ENCODE measurements at regions not wholly inside any gene's neighbourhood (a gene's known extent, or its start where the extent isn't known, plus 50 kb on each side); places are given as distances from the start of the nearest gene placed in this dataset.

DNA sequence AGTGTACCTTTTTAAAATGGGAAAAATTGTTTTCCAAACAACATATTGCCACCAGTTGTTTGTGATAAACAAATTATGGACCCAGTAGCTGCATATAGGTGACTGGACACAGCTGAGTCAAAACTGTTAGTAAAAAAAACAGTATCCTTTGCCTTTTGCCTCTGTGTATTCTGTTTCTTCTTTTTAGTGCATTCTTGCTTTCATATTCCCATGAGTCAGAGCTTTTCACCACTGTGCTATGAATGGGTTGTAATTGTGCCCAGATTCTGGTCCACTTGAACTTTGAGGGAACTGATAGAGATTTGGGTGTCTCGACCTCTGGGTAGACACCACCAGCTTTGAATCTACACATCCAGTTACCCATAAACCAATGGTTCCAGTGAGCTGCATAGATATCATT is 1441.9 kb upstream of the ZEB2 start:
- no peak for DNase-seq (ENCODE audit: insufficient read length, low spot score)
- no peak for FAIRE-seq

DNA sequence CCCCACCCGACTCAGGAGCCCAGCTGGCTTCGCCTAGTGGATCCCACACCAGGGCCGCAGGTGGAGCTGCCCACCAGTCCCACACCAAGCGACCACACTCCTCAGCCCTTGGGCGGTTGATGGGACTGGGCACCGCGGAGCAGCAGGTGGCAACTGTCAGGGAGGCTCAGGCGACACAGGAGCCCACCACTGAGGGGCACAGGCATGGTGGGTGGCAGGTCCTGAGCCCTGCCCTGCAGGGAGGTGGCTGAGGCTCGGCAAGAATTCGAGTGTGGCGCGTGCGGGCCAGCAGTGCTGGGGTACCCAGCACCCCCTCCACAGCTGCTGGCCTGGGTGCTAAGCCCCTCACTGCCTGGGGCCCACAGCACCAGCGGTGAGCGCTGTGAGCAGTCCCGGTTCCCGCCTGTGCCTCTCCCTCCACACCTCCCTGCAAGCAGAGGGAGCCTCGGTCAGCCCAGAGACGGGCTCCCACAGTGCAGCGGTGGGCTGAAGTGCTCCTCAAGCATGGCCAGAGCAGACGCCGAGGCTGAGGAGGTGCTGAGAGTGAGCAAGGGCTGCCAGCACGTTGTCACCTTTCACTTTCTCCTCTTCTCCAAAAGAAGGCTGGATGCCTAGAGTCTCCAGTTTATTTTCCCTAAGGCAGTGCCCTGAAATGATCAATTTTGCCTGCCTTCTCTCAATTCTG is 1440.7 kb upstream of the ZEB2 start:
- DNase-seq (ENCODE audit: insufficient read length, low spot score) = no peak
- FAIRE-seq = no peak

GRCh38 chr2:145958611-145959010 is 1438.7 kb upstream of the ZEB2 start:
- FAIRE-seq (no peak), DNase-seq (ENCODE audit: insufficient read length, low spot score) (no peak)

- FAIRE-seq (no peak), DNase-seq (ENCODE audit: insufficient read length, low spot score) (no peak)
Measured at GRCh38 chr2:145957929-145958328, 1438.0 kb upstream of the ZEB2 start.

DNA sequence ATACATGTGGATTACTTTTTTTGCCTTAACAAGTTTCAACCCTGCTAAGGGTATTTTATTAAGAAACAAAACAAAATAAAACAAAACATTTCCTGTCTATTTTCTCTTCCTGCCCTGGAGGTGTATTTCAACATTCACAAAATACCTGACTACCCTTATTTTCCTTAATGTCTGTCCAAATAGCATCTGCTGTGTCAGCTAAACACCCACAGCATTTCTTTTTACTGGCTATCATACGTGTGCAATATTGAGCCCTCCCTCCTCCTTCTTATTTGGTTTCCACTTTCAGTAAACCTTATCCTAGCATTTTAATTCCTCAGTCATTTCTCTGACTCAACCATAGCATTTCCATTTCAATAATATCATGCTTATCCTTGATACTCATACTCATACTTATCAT is 1420.0 kb upstream of the ZEB2 start:
- FAIRE-seq (no peak), DNase-seq (ENCODE audit: insufficient read length, low spot score) (no peak)

GRCh38 chr2:145935016-145935415 is 1415.1 kb upstream of the ZEB2 start:
- DNase-seq (ENCODE audit: insufficient read length, low spot score) = no peak
- FAIRE-seq = no peak

- FAIRE-seq (no peak), DNase-seq (ENCODE audit: insufficient read length, low spot score) (no peak)
Measured at GRCh38 chr2:145931781-145932395, 1412.0 kb upstream of the ZEB2 start.

DNA sequence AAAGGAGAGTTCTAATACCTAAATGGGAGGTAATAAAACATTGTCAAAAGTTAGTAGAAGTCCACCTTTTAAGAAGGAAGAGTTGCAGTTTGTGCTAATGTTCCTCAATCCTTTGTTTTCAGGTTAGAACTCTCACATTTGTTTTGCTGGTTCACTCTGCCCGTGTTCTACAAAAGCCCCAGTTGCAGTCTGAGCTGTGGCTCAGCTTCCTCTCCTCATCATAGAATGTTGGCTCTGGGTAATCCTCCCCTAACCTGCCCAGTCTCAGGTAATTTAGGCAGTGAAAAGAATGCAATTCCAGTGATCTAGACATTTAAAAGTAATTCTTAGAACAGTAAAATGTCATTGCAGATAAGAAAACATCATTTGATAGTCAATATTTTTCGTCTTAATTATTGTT is 1410.4 kb upstream of the ZEB2 start:
- DNase-seq (ENCODE audit: insufficient read length, low spot score) (no peak), FAIRE-seq (no peak)

GRCh38 chr2:145927131-145927950 is 1407.4 kb upstream of the ZEB2 start:
- DNase-seq (ENCODE audit: insufficient read length, low spot score) = no peak
- FAIRE-seq = no peak

DNA sequence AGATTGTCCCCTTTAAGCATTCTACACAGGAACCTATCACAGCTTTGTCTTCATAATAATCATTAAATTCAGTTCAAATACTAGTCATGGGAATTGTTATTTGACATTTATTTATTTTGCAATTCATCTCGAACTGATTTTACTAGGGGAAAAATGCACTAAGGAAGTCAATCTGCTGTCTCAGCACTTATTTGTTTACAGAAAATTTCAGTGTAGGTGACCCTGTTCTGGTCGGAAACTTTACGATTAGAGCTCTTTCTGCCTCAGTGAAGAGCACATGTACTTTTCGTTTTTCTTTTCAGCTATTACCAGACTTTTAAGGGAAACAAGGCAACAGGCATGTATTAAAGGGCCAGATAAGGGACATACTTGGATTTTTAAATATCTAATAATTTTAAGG is 1405.7 kb upstream of the ZEB2 start:
- FAIRE-seq (no peak), DNase-seq (ENCODE audit: insufficient read length, low spot score) (no peak)

DNA sequence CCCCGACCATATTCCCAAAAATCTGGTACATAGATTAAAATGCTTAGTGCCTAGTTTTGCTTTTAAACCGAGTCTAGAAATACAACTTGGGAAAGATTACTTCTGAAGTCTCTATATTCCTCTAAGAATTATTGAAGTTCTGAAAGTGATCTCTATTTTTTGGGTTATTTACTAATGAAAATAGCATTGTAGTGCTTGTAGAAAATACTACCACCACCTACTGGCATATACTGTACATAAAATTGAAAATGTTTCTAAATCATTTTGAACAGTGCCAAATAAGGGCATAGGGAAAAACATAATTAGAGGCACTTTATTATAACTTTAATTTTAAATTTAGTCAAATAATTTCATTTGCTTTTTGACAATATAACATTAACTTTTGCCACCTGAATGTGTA is 1399.6 kb upstream of the ZEB2 start:
- FAIRE-seq (no peak), DNase-seq (ENCODE audit: insufficient read length, low spot score) (no peak)

GRCh38 chr2:145918951-145919350 is 1399.0 kb upstream of the ZEB2 start:
- no peak for FAIRE-seq
- DNase-seq (ENCODE audit: insufficient read length, low spot score) = no peak

- no peak for FAIRE-seq
Measured at GRCh38 chr2:145916799-145917198, 1396.9 kb upstream of the ZEB2 start.

DNA sequence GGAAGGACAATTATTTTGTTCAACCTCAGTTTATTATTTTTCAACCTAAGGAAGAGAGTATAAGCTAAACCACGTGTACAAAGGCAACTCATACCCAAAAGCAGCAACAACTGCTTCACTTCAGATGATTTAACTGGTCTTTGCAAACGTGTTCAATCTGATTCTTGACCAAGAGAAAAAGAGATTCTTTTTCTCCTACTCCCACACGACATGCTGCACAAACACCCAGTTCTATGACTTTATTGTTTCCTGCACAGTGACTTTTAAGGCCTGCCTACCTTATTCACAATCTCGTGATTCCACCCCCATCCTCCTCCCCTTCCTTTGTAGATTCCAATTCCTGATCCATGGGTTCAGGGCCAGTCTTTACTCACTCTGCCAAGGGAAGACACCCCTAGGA is 1394.8 kb upstream of the ZEB2 start:
- FAIRE-seq = no peak
- DNase-seq (ENCODE audit: insufficient read length, low spot score) = no peak

More at GRCh38 chr2:145916799-145917198, 1396.9 kb upstream of the ZEB2 start:
- DNase-seq (ENCODE audit: insufficient read length, low spot score) = no peak

DNA sequence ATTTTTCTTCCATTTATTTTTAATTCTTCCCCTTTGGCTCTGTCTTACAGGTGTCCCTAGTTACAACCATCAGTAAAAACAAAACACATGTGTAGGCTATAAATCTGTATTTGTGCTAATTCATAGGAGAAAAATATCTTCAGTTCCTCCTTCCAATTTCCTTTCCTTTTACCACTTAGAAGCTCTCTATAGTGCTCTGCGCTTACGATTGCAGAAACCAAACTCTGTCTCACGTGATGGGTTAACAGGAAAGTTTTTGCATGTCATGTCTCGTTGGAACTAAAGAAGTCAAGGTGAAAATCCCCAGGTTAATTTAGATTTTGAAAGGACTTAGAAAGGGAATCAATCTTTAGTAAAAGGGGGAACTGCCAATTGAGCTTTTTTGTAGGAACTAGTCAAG is 1390.5 kb upstream of the ZEB2 start:
- FAIRE-seq = no peak
- DNase-seq (ENCODE audit: insufficient read length, low spot score) = no peak

GRCh38 chr2:145909766-145910165 is 1389.8 kb upstream of the ZEB2 start:
- no peak for DNase-seq (ENCODE audit: insufficient read length, low spot score)
- FAIRE-seq = no peak

DNA sequence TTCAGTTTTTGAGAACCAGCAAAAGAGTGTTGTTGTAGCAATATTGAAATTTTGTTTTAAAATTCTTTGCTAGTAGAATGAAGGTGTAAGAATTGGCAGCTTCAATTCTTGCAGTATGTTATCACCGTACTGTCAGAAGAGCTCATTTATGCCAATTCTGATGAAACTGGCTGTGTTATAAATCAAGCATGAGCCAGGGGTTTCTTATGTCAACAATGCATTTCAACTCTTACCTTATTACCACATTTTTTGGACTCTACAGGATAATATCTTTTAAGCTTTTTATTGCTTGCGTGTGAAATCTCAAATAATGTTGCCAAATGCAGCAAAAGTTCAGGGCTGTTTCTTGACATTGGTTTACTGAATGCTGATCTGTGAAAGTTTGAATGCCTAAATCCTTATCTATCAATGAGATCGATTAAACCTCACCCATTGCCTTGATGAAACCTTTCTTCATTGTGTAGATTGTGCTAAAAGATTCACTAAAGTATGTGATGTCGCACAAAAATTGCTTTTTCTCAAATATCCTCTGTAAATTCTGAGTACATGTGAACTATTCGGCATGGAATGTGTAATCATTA is 1389.3 kb upstream of the ZEB2 start:
- no peak for FAIRE-seq

GRCh38 chr2:145906354-145906753 is 1386.4 kb upstream of the ZEB2 start:
- DNase-seq (ENCODE audit: insufficient read length, low spot score) (no peak), FAIRE-seq (no peak)

More for the DNA sequence above, 1389.3 kb upstream of the ZEB2 start:
- DNase-seq (ENCODE audit: insufficient read length, low spot score) = no peak

DNA sequence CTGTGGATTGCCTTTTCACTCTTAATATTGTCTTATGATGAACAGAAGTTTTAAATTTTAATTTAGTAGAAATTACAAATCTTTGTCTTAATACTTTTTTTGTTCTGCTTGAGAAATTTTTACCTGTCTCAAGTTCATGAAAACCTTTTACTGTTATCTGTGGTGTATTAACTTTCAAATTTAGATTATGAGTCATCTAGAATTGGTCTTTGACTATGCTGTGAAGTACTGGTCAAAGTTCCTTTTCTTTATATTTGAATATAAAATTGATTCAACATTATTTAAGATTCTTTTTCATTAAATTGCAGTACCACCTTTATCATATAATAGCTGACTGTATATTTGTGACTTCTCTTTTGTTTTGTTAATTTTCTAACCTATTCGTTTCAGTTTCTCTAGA is 1385.5 kb upstream of the ZEB2 start:
- no peak for FAIRE-seq
- no peak for DNase-seq (ENCODE audit: insufficient read length, low spot score)

DNA sequence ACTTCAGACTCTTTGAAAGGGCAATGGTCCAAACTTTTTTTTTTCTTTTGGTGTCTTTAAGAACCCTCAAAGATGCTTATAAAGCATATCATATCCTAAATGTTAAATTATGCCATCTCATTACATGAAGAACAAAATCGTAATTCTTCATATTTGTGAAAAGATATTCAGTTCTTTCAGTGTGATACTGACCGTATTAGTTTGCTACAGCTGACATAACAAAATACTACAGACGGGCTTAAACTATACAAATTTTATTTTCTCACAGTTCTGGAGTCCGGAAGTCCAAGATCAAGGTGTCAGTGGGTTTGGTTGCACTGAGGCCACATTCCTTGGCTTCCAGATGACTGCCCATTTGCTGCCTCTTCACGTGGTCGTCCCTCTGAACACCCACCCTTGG is 1377.2 kb upstream of the ZEB2 start:
- no peak for FAIRE-seq
- DNase-seq (ENCODE audit: insufficient read length, low spot score) = no peak

DNA sequence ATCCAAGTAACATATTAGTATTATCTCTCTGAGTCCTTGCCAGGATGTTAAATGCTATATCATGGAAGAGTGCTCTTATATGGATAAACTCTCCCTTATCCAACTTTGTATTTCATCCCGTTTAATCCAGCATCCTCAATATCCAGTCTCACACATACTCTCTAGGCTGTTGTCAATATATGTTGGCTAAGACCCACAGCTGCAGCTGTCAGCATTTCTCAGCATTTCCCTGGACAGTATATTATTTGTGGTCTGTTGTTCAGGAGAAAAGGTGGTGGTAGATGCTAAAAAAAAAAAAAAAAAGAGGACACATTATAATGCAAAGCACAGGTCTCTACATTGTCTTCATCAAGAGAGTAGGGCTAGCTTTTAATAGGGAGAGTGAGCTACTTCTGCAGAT is 1368.0 kb upstream of the ZEB2 start:
- DNase-seq (ENCODE audit: insufficient read length, low spot score) (no peak), FAIRE-seq (no peak)

Measured in HTR-8/SVneo (cell line).